SK-N-DZ (cell line): ENCODE measurements at regions not wholly inside any gene's neighbourhood (a gene's known extent, or its start where the extent isn't known, plus 50 kb on each side); places are given as distances from the start of the nearest gene placed in this dataset.
"Not testable (repeated sequence)": the region's sequence is repeated elsewhere in the genome, so short reads cannot be mapped to it uniquely, and the experiment has no call there.

Experiments used
- DNase-seq: peaks from one replicate; pipeline ENCODE4 v3.0.0-alpha.2; 2015; ENCODE audit warnings: low spot score

- no peak for DNase-seq
Measured at GRCh38 chr7:12004581-12004980, 172.6 kb upstream of the THSD7A start.

GRCh38 chr7:12007576-12007975 is 175.6 kb upstream of the THSD7A start:
- DNase-seq = no peak

GRCh38 chr7:12013983-12014382 is 182.0 kb upstream of the THSD7A start:
- no peak for DNase-seq

- DNase-seq = no peak
Measured at GRCh38 chr7:12016439-12016838, 184.4 kb upstream of the THSD7A start.

GRCh38 chr7:12017046-12017445 is 185.0 kb upstream of the THSD7A start:
- no peak for DNase-seq

- DNase-seq = not testable (repeated sequence)
Measured at GRCh38 chr7:12022011-12022410, 189.1 kb upstream of the TMEM106B start.

GRCh38 chr7:12025246-12025645 is 185.8 kb upstream of the TMEM106B start:
- DNase-seq = no peak

GRCh38 chr7:12028508-12028907 is 182.6 kb upstream of the TMEM106B start:
- DNase-seq = no peak

- no peak for DNase-seq
Measured at GRCh38 chr7:12030116-12030515, 181.0 kb upstream of the TMEM106B start.

GRCh38 chr7:12031186-12031585 is 179.9 kb upstream of the TMEM106B start:
- no peak for DNase-seq

- no peak for DNase-seq
Measured at GRCh38 chr7:12031638-12032037, 179.5 kb upstream of the TMEM106B start.

GRCh38 chr7:12032146-12032545 is 178.9 kb upstream of the TMEM106B start:
- DNase-seq = no peak

- DNase-seq = not testable (repeated sequence)
Measured at GRCh38 chr7:12043457-12043856, 167.6 kb upstream of the TMEM106B start.

GRCh38 chr7:12052211-12052610 is 158.9 kb upstream of the TMEM106B start:
- DNase-seq = no peak

- DNase-seq = no peak
Measured at GRCh38 chr7:12053561-12053960, 157.5 kb upstream of the TMEM106B start.

GRCh38 chr7:12054830-12055229 is 156.3 kb upstream of the TMEM106B start:
- DNase-seq = no peak

GRCh38 chr7:12056381-12056780 is 154.7 kb upstream of the TMEM106B start:
- no peak for DNase-seq

- no peak for DNase-seq
Measured at GRCh38 chr7:12056977-12057376, 154.1 kb upstream of the TMEM106B start.

GRCh38 chr7:12062062-12062461 is 149.0 kb upstream of the TMEM106B start:
- no peak for DNase-seq

GRCh38 chr7:12064586-12065127 is 146.4 kb upstream of the TMEM106B start:
- DNase-seq = no peak

GRCh38 chr7:12066004-12066403 is 145.1 kb upstream of the TMEM106B start:
- no peak for DNase-seq

- DNase-seq = no peak
Measured at GRCh38 chr7:12066521-12066920, 144.6 kb upstream of the TMEM106B start.

- peak; percentile 73 for DNase-seq
Measured at GRCh38 chr7:12067156-12067831, 143.8 kb upstream of the TMEM106B start.

GRCh38 chr7:12069757-12070156 is 141.3 kb upstream of the TMEM106B start:
- no peak for DNase-seq
